ENCODE measurements at regions not wholly inside any gene's neighbourhood (a gene's known extent, or its start where the extent isn't known, plus 50 kb on each side); places are given as distances from the start of the nearest gene placed in this dataset.

DNA sequence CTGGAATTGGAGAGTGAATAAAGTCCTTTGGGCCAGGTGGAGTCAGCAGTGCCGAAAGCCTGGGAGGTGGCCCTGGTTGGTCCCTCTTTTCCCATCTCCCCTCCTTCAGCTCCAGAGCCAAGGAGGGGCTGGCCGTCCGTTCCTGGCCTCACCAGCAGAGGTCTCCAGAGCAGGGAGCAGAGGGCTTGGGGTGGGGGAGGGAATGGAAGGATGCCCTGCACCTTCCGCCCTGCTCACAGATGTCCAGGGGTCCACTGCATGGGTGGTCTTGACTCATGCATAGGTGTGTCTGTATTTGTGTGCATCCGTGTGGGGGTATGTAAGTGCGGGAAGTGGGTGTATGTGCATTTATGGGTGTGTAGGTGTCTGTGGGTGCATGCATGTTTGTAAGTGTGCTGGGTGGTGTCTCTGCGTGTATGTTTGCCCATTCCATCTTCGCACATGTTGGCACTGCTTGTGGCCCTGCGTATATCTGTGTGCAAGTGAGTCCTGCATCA is 201.8 kb downstream of the ZFP36L2 start:
- ChIA-PET POLR2A (interaction anchor here (0.7 to 2.1 kb wide), 2 partner anchors 144 to 197 kb away, joined by 3 to 10 read pairs; no protein-coding TSS in a partner anchor), CTCF (interaction anchor here (0.6 to 1.4 kb wide), 15 partner anchors 13 to 512 kb away, joined by 3 to 7 read pairs (median 3); no protein-coding TSS in a partner anchor)
- no peak for DNase-seq (ENCODE audit: low read depth, low spot score)
- no peak overlapping the region for H3K4me3 ChIP-seq (ENCODE audit: low read depth, low read length)
- TF ChIP-seq, protein P1, sequence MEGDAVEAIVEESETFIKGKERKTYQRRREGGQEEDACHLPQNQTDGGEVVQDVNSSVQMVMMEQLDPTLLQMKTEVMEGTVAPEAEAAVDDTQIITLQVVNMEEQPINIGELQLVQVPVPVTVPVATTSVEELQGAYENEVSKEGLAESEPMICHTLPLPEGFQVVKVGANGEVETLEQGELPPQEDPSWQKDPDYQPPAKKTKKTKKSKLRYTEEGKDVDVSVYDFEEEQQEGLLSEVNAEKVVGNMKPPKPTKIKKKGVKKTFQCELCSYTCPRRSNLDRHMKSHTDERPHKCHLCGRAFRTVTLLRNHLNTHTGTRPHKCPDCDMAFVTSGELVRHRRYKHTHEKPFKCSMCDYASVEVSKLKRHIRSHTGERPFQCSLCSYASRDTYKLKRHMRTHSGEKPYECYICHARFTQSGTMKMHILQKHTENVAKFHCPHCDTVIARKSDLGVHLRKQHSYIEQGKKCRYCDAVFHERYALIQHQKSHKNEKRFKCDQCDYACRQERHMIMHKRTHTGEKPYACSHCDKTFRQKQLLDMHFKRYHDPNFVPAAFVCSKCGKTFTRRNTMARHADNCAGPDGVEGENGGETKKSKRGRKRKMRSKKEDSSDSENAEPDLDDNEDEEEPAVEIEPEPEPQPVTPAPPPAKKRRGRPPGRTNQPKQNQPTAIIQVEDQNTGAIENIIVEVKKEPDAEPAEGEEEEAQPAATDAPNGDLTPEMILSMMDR (IDR thresholded peaks at IDR 0.05; ENCODE audit: low read depth, low read length): peak; percentile 94
- no peak overlapping the region for H3K27ac ChIP-seq (ENCODE audit: low read depth, low read length)
- H3K9me3 ChIP-seq (ENCODE audit: control insufficient read depth, insufficient read depth, low read length): peaks cover 26% of the 10 kb centered on the region
- H3K27me3 ChIP-seq (ENCODE audit: control insufficient read depth, insufficient read depth, low read length): no peaks in the 10 kb centered on the region

DNA sequence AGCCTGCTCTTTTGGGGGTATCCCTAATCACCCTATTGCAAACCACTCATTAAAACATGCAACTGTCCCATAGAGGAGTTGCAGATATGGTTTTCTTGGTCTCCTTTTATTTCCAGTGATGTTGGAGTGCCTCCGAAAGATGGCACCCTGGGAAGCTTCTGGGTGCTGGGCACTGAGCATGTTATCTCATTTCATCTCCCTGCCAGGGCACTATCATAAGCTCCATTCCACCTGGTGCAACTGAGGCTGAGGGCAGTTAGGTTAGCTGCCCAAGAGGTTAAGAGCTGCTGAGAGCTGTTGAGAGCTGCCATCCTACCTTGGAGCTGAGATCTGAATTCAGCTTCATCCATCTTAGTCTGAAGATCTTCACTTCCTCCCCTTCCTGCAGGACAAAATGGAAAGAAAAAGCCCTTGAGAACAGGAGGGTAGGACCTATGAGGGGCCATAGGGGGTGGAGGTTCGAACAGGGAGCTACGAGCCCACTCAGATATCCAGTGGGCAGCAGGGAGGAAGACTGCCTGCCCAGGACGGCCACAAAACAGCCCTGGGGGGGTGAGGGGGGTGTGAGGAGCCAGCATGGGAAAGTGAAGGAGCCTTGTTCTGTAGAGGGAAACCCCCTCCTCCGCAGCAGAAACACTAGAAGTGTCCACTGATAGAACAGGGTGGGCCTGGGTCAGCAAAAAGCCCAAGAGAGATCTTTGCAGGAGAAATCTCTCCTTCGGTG is 202.5 kb downstream of the ZFP36L2 start:
- Histone ChIP-seq H3K4me3 (ENCODE audit: low read depth, low read length) (no peak overlapping the region), H3K27ac (ENCODE audit: low read depth, low read length) (no peak overlapping the region), H3K9me3 (ENCODE audit: control insufficient read depth, insufficient read depth, low read length) (peaks cover 26% of the 10 kb centered on the region), H3K27me3 (ENCODE audit: control insufficient read depth, insufficient read depth, low read length) (no peaks in the 10 kb centered on the region)
- POLR2A ChIA-PET: interaction anchor here (0.7 to 2.1 kb wide), 2 partner anchors 145 to 198 kb away, joined by 3 to 10 read pairs; no protein-coding TSS in a partner anchor
- CTCF ChIA-PET: interaction anchor here (0.6 to 1.4 kb wide), 15 partner anchors 13 to 513 kb away, joined by 3 to 7 read pairs (median 3); no protein-coding TSS in a partner anchor
- TF ChIP-seq, protein P1 (IDR thresholded peaks at IDR 0.05; ENCODE audit: low read depth, low read length): no peak
- DNase-seq (ENCODE audit: low read depth, low spot score): no peak

DNA sequence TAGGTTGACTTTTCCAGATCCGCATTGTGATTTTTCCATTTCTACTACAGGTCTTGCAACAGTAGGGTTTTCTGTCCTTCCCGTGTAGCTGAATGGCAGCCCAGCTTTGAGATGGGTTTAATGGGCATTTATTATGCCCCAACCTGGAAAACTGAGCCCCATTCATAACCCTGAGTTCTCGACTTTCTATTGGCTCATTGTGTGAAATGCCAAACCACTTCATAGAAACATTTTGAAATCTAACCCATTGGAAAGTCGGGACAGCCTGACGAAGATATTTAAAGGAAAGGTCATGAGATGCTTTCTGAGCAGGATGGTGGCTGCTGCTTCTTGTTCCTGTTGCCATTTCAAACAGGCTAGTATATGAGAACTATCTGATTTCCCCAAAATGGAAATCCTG is 203.5 kb downstream of the ZFP36L2 start:
- Histone ChIP-seq H3K27me3 (ENCODE audit: control insufficient read depth, insufficient read depth, low read length) (no peaks in the 10 kb centered on the region), H3K4me3 (ENCODE audit: low read depth, low read length) (no peak overlapping the region), H3K9me3 (ENCODE audit: control insufficient read depth, insufficient read depth, low read length) (peaks cover 26% of the 10 kb centered on the region), H3K27ac (ENCODE audit: low read depth, low read length) (no peak overlapping the region)
- ChIA-PET CTCF (no interaction called here), POLR2A (no interaction called here)
- DNase-seq (ENCODE audit: low read depth, low spot score): no peak
- TF ChIP-seq, protein P1 (IDR thresholded peaks at IDR 0.05; ENCODE audit: low read depth, low read length): no peak

DNA sequence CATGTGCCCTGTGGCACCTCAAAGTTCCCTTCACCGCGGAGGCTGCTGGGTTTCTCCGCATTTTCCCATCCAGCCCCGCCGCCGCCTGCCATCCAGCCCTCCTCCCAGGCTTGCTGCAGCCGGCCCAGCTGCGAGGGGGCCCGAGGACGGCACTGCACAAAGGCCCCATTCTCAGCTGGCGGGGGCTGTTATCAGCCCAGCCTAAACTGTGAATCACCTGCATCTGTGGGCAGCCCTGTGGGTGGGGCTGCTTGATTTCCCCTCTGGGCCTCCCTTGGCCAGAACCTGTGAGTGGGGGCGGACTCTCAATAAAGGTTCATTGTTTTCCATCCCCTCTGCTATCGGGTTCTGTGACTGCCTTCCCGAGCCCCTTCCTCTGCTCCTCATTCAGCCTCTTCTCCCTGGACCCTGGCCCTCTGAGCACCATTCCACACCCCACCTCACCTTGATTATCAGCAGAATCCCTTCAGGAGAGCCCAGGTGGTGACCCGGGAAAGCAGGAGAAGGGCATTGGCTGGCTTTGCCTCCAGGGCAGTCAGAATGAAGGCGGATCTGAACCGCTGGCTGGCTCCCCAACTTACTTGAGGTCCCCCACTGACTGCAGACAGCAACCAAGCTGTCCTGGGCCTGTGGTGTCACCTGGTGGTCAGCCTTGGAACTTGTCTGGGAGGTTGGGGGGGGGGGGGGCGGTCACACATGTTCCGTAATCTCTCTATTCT is 204.5 kb downstream of the ZFP36L2 start:
- peaks cover 26% of the 10 kb centered on the region for H3K9me3 ChIP-seq (ENCODE audit: control insufficient read depth, insufficient read depth, low read length)
- CTCF ChIA-PET: no interaction called here
- H3K27ac ChIP-seq (ENCODE audit: low read depth, low read length): no peak overlapping the region
- DNase-seq (ENCODE audit: low read depth, low spot score): no peak
- no peaks in the 10 kb centered on the region for H3K27me3 ChIP-seq (ENCODE audit: control insufficient read depth, insufficient read depth, low read length)
- TF ChIP-seq, protein P1 (IDR thresholded peaks at IDR 0.05; ENCODE audit: low read depth, low read length): peak; percentile 31
- POLR2A ChIA-PET: no interaction called here
- no peak overlapping the region for H3K4me3 ChIP-seq (ENCODE audit: low read depth, low read length)

Measured in AG04450 (cell line).